ENCODE measurements at regions not wholly inside any gene's neighbourhood (a gene's known extent, or its start where the extent isn't known, plus 50 kb on each side); places are given as distances from the start of the nearest gene placed in this dataset.

- no peaks in the 10 kb centered on the region for H3K27me3 ChIP-seq
- no peaks in the 10 kb centered on the region for H3K9me3 ChIP-seq
- H3K36me3 ChIP-seq: no peaks in the 10 kb centered on the region
- H3K27ac ChIP-seq: no peak overlapping the region
- no peak overlapping the region for H3K4me3 ChIP-seq (ENCODE audit: low read depth in 1 of 2, low read length in 1 of 2)
- no peak for TF ChIP-seq CTCF (IDR thresholded peaks at IDR 0.05)
- H3K4me1 ChIP-seq (ENCODE audit: control insufficient read depth in 1 of 2, insufficient read depth in 1 of 2, low read depth in 1 of 2, low read length in 1 of 2): no peaks in the 10 kb centered on the region
Observed at GRCh38 chr11:39462506-39462905, 1996.9 kb downstream of the LRRC4C start.

GRCh38 chr11:39461066-39461465 is 1998.4 kb downstream of the LRRC4C start:
- Histone ChIP-seq H3K9me3 (no peaks in the 10 kb centered on the region), H3K27me3 (no peaks in the 10 kb centered on the region), H3K4me1 (ENCODE audit: control insufficient read depth in 1 of 2, insufficient read depth in 1 of 2, low read depth in 1 of 2, low read length in 1 of 2) (no peaks in the 10 kb centered on the region), H3K27ac (no peak overlapping the region), H3K4me3 (ENCODE audit: low read depth in 1 of 2, low read length in 1 of 2) (no peak overlapping the region), H3K36me3 (no peaks in the 10 kb centered on the region)
- TF ChIP-seq CTCF (IDR thresholded peaks at IDR 0.05): no peak

GRCh38 chr11:39459606-39460005 is 1999.8 kb downstream of the LRRC4C start:
- H3K4me3 ChIP-seq (ENCODE audit: low read depth in 1 of 2, low read length in 1 of 2): no peak overlapping the region
- no peak overlapping the region for H3K27ac ChIP-seq
- no peaks in the 10 kb centered on the region for H3K4me1 ChIP-seq (ENCODE audit: control insufficient read depth in 1 of 2, insufficient read depth in 1 of 2, low read depth in 1 of 2, low read length in 1 of 2)
- H3K36me3 ChIP-seq: no peaks in the 10 kb centered on the region
- no peak for TF ChIP-seq CTCF (IDR thresholded peaks at IDR 0.05)
- no peaks in the 10 kb centered on the region for H3K9me3 ChIP-seq
- H3K27me3 ChIP-seq: no peaks in the 10 kb centered on the region

- H3K9me3 ChIP-seq: no peaks in the 10 kb centered on the region
- no peak for TF ChIP-seq CTCF (IDR thresholded peaks at IDR 0.05)
- no peaks in the 10 kb centered on the region for H3K4me1 ChIP-seq (ENCODE audit: control insufficient read depth in 1 of 2, insufficient read depth in 1 of 2, low read depth in 1 of 2, low read length in 1 of 2)
- H3K36me3 ChIP-seq: no peaks in the 10 kb centered on the region
- no peaks in the 10 kb centered on the region for H3K27me3 ChIP-seq
- H3K27ac ChIP-seq: no peak overlapping the region
- H3K4me3 ChIP-seq (ENCODE audit: low read depth in 1 of 2, low read length in 1 of 2): no peak overlapping the region
Observed at GRCh38 chr11:39458481-39458880, 2001.0 kb downstream of the LRRC4C start.

- no peaks in the 10 kb centered on the region for H3K27me3 ChIP-seq
- no peak for TF ChIP-seq CTCF (IDR thresholded peaks at IDR 0.05)
- H3K4me3 ChIP-seq (ENCODE audit: low read depth in 1 of 2, low read length in 1 of 2): no peak overlapping the region
- no peaks in the 10 kb centered on the region for H3K4me1 ChIP-seq (ENCODE audit: control insufficient read depth in 1 of 2, insufficient read depth in 1 of 2, low read depth in 1 of 2, low read length in 1 of 2)
- no peak overlapping the region for H3K27ac ChIP-seq
- peaks cover 3% of the 10 kb centered on the region for H3K9me3 ChIP-seq
- H3K36me3 ChIP-seq: no peaks in the 10 kb centered on the region
Observed at GRCh38 chr11:39443424-39444022, 2015.9 kb downstream of the LRRC4C start.

- H3K9me3 ChIP-seq: peaks cover 3% of the 10 kb centered on the region
- no peaks in the 10 kb centered on the region for H3K36me3 ChIP-seq
- H3K4me3 ChIP-seq (ENCODE audit: low read depth in 1 of 2, low read length in 1 of 2): no peak overlapping the region
- no peak overlapping the region for H3K27ac ChIP-seq
- no peaks in the 10 kb centered on the region for H3K27me3 ChIP-seq
- no peak for TF ChIP-seq CTCF (IDR thresholded peaks at IDR 0.05)
- H3K4me1 ChIP-seq (ENCODE audit: control insufficient read depth in 1 of 2, insufficient read depth in 1 of 2, low read depth in 1 of 2, low read length in 1 of 2): no peaks in the 10 kb centered on the region
Observed at GRCh38 chr11:39442177-39442576, 2017.3 kb downstream of the LRRC4C start.

All from neutrophil (primary cell).